ENCODE measurements at regions not wholly inside any gene's neighbourhood (a gene's known extent, or its start where the extent isn't known, plus 50 kb on each side); places are given as distances from the start of the nearest gene placed in this dataset.

DNA sequence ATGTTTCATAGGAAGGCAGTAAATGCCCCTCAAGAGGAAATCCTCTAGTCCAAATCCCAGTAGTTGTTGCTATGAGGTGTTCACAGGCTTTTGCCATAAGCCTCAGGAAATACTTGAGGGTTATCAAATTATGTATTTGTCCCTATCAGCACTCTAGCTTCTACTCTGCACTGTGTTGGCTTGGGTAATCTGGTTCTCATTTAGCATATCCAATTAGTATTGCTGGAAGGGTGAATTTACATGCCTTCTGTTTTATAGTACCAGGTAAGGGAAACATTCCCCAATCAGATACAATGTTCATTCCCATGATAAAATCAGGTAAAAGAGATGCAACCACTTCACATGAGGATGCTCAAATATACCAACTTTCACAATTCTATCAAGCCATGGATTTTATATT, 211.2 kb downstream of the S1PR1 start:
- TF ChIP-seq CTCF (IDR thresholded peaks at IDR 0.05; ENCODE audit: extremely low read depth in 1 of 2, insufficient read depth in 1 of 2, low read depth in 1 of 2, low read length in 2 of 2): no peak
- TF ChIP-seq EZH2 (IDR thresholded peaks at IDR 0.05; ENCODE audit: borderline replicate concordance, low read depth, low read length, severe bottlenecking): no peak
- no peak for TF ChIP-seq POLR2A (IDR thresholded peaks at IDR 0.05; ENCODE audit: low read depth, low read length)
